H9 (cell line): ENCODE measurements at regions not wholly inside any gene's neighbourhood (a gene's known extent, or its start where the extent isn't known, plus 50 kb on each side); places are given as distances from the start of the nearest gene placed in this dataset.

Experiments
- DNase-seq: peaks from one replicate; pipeline ENCODE4 v3.0.0-alpha.2; 2017
- H2AFZ ChIP-seq: one replicate; pipeline ENCODE4 v1.6.1; 2013; ENCODE audit warnings: mild to moderate bottlenecking, low read length, control low read depth, moderate library complexity
- H2AK5ac ChIP-seq: 2 replicates; pipeline ENCODE4 v1.6.1; 2013; ENCODE audit warnings: low read length, control low read depth, mixed read lengths; ENCODE audit not compliant: insufficient read length
- H2BK120ac ChIP-seq: one replicate; pipeline ENCODE4 v1.6.1; 2013; ENCODE audit warnings: low read depth, mild to moderate bottlenecking, low read length, control low read depth, inconsistent platforms; ENCODE audit not compliant: poor library complexity, severe bottlenecking
- H2BK12ac ChIP-seq: 2 replicates; pipeline ENCODE4 v1.6.1; 2013; ENCODE audit warnings: low read length, control low read depth, mixed read lengths, low read depth; ENCODE audit not compliant: insufficient read length
- H2BK15ac ChIP-seq: 2 replicates; pipeline ENCODE4 v1.6.1; 2013; ENCODE audit warnings: low read depth, low read length, control low read depth
- H2BK20ac ChIP-seq: one replicate; pipeline ENCODE4 v1.6.1; 2013; ENCODE audit warnings: low read depth, mild to moderate bottlenecking, low read length, control low read depth, inconsistent platforms; ENCODE audit not compliant: poor library complexity, severe bottlenecking
- H2BK5ac ChIP-seq: 2 replicates; pipeline ENCODE4 v1.6.1; 2013; ENCODE audit warnings: low read length, control low read depth, mixed read lengths; ENCODE audit not compliant: insufficient read length
- H3K14ac ChIP-seq: 2 replicates; pipeline ENCODE4 v1.6.1; 2013; ENCODE audit warnings: low read length, control low read depth; ENCODE audit not compliant: insufficient read depth
- H3K18ac ChIP-seq: 2 replicates; pipeline ENCODE4 v1.6.1; 2013; ENCODE audit warnings: low read depth, mild to moderate bottlenecking, mixed read lengths, low read length, control low read depth; ENCODE audit not compliant: insufficient read length
- H3K23ac ChIP-seq: 2 replicates; pipeline ENCODE4 v1.6.1; 2013; ENCODE audit warnings: low read length, control low read depth, mixed read lengths, low read depth; ENCODE audit not compliant: insufficient read length
- H3K23me2 ChIP-seq: 2 replicates; pipeline ENCODE4 v1.6.1; 2013; ENCODE audit warnings: low read depth, mild to moderate bottlenecking, mixed read lengths, low read length, control low read depth; ENCODE audit not compliant: insufficient read length, poor library complexity, severe bottlenecking
- H3K27ac ChIP-seq: 2 replicates; pipeline ENCODE4 v1.5.1; 2013; ENCODE audit warnings: low read length, control low read depth, mixed read lengths, low read depth; ENCODE audit not compliant: insufficient read length
- H3K27me3 ChIP-seq: 2 replicates; pipeline ENCODE4 v1.6.1; 2013; ENCODE audit warnings: low read length, control low read depth, inconsistent platforms; ENCODE audit not compliant: insufficient read depth
- H3K4ac ChIP-seq: 2 replicates; pipeline ENCODE4 v1.6.1; 2013; ENCODE audit warnings: low read depth, mild to moderate bottlenecking, control low read depth, inconsistent platforms, low read length, moderate library complexity
- H3K4me1 ChIP-seq: 2 replicates; pipeline ENCODE4 v1.6.1; 2013; ENCODE audit warnings: low read length, control low read depth, inconsistent platforms; ENCODE audit not compliant: insufficient read depth
- H3K4me2 ChIP-seq: 2 replicates; pipeline ENCODE4 v1.6.1; 2013; ENCODE audit warnings: low read length, control low read depth, mixed read lengths; ENCODE audit not compliant: insufficient read length, insufficient read depth
- H3K56ac ChIP-seq: 2 replicates; pipeline ENCODE4 v1.6.1; 2013; ENCODE audit warnings: low read depth, mild to moderate bottlenecking, mixed read lengths, low read length, control low read depth; ENCODE audit not compliant: insufficient read length
- H3K79me1 ChIP-seq: 2 replicates; pipeline ENCODE4 v1.6.1; 2013; ENCODE audit warnings: low read depth, mild to moderate bottlenecking, moderate library complexity, low read length, control low read depth, inconsistent platforms; ENCODE audit not compliant: insufficient read depth, poor library complexity, severe bottlenecking
- H3K79me2 ChIP-seq: 2 replicates; pipeline ENCODE4 v1.6.1; 2013; ENCODE audit warnings: low read length, control low read depth, inconsistent platforms; ENCODE audit not compliant: insufficient read depth
- H3K9ac ChIP-seq: 2 replicates; pipeline ENCODE4 v1.6.1; 2013; ENCODE audit warnings: low read length, control low read depth, mixed read lengths; ENCODE audit not compliant: insufficient read length; ENCODE audit errors: extremely low read depth
- H3K9me3 ChIP-seq: one replicate; pipeline ENCODE4 v1.6.1; 2013; ENCODE audit warnings: low read depth, low read length, inconsistent platforms; ENCODE audit not compliant: control insufficient read depth
- H3T11ph ChIP-seq: one replicate; pipeline ENCODE4 v1.6.1; 2013; ENCODE audit warnings: mild to moderate bottlenecking, low read length, control low read depth, inconsistent platforms
- H4K20me1 ChIP-seq: one replicate; pipeline ENCODE4 v1.6.1; 2013; ENCODE audit not compliant: control insufficient read depth, insufficient read length, insufficient read depth
- H4K5ac ChIP-seq: 2 replicates; pipeline ENCODE4 v1.6.1; 2013; ENCODE audit warnings: low read depth, mild to moderate bottlenecking, mixed read lengths, low read length, control low read depth; ENCODE audit not compliant: insufficient read length
- H4K8ac ChIP-seq: replicated peaks from 2 replicates; pipeline ENCODE4 v1.6.1; 2013; ENCODE audit warnings: low read length, control low read depth, mixed read lengths, low read depth; ENCODE audit not compliant: insufficient read length
- H4K91ac ChIP-seq: 2 replicates; pipeline ENCODE4 v1.6.1; 2013; ENCODE audit warnings: low read depth, mild to moderate bottlenecking, moderate library complexity, mixed read lengths, low read length, control low read depth; ENCODE audit not compliant: insufficient read length
- H3K27ac Mint-ChIP-seq, 3 experiments: 2 replicates in 2 of 3; 3 replicates in 1 of 3; pipeline ENCODE4 v1.8.0; 2020 to 2021; ENCODE audit warnings: mixed read lengths in 3 of 3, mild to moderate bottlenecking in 1 of 3, moderate library complexity in 1 of 3
- H3K27me3 Mint-ChIP-seq: 2 replicates; pipeline ENCODE4 v1.8.0; 2021; ENCODE audit warnings: low read depth, mild to moderate bottlenecking, moderate library complexity, mixed read lengths
- H3K36me3 Mint-ChIP-seq, 3 experiments: 2 replicates in 2 of 3; 3 replicates in 1 of 3; pipeline ENCODE4 v1.8.0; 2020 to 2021; ENCODE audit warnings: low read depth in 3 of 3, mixed read lengths in 3 of 3; ENCODE audit not compliant: insufficient read depth in 1 of 3
- H3K4me1 Mint-ChIP-seq, 2 experiments: 2 replicates each; pipeline ENCODE4 v1.8.0; 2020; ENCODE audit warnings: mixed read lengths in 2 of 2
- H3K4me3 Mint-ChIP-seq, 2 experiments: 2 replicates in 1 of 2; 3 replicates in 1 of 2; pipeline ENCODE4 v1.8.0; 2020 to 2021; ENCODE audit warnings: mild to moderate bottlenecking in 2 of 2, mixed read lengths in 2 of 2, moderate library complexity in 1 of 2
- H3K9me3 Mint-ChIP-seq, 2 experiments: 2 replicates in 1 of 2; 3 replicates in 1 of 2; pipeline ENCODE4 v1.8.0; 2020; ENCODE audit warnings: mild to moderate bottlenecking in 2 of 2, mixed read lengths in 2 of 2, moderate library complexity in 1 of 2
- CTCF ChIP-seq: fragments of 200-600 bp; sonication (generic); conservative IDR thresholded peaks from 3 replicates; pipeline ENCODE4 v1.8.0; 2021; ENCODE audit warnings: antibody characterized with exemption, mild to moderate bottlenecking
- WGBS: extraction: QIAGEN DNeasy Blood & Tissue Kit; methylation state at CpG from one replicate; pipeline ENCODE4 v1.1.7; 2013; ENCODE audit warnings: missing lambda C conversion rate, low lambda C conversion rate, mixed read lengths; ENCODE audit not compliant: insufficient read length; ENCODE audit errors: extremely low coverage; 5-methylcytosine and 5-hydroxymethylcytosine counted together

GRCh38 chr18:39344487-39344886, 1778.9 kb upstream of the CELF4 start:
- Histone ChIP-seq H3K4ac (no peak overlapping the region), H3K9me3 (no peaks in the 10 kb centered on the region), H2AK5ac (no peak overlapping the region), H4K91ac (no peak overlapping the region), H4K8ac (no peak overlapping the region), H3K79me2 (no peaks in the 10 kb centered on the region), H3K23ac (no peak overlapping the region), H3K4me2 (no peak overlapping the region), H3K27ac (no peak overlapping the region), H3K14ac (no peak overlapping the region), H2BK12ac (no peak overlapping the region), H3T11ph (no peak overlapping the region), H2BK15ac (no peak overlapping the region), H3K18ac (no peak overlapping the region), H2BK5ac (no peak overlapping the region), H2AFZ (no peak overlapping the region), H2BK120ac (no peak overlapping the region), H2BK20ac (no peak overlapping the region), H4K5ac (no peak overlapping the region), H3K56ac (no peak overlapping the region), H4K20me1 (no peaks in the 10 kb centered on the region), H3K4me1 (no peaks in the 10 kb centered on the region; the same call in 1 of the 2 replicates), H3K9ac (no peak overlapping the region), H3K79me1 (no peaks in the 10 kb centered on the region), H3K23me2 (no peaks in the 10 kb centered on the region), H3K27me3 (no peaks in the 10 kb centered on the region)
- no peak for DNase-seq
- H3K4me1 Mint-ChIP-seq: peaks cover 7 to 10% of the 10 kb centered on the region in 2 experiments
- H3K9me3 Mint-ChIP-seq: peaks cover 0 to 2% of the 10 kb centered on the region in 2 experiments; a peak in 2 of 5 replicates
- no peaks in the 10 kb centered on the region for H3K27me3 Mint-ChIP-seq
- no peak overlapping the region for H3K4me3 Mint-ChIP-seq
- WGBS: no CpG with 5 or more reads among the region's 5 CpGs
- peaks cover 0 to 19% (median 10%) of the 10 kb centered on the region in 3 experiments; a peak in 5 of 7 replicates for H3K36me3 Mint-ChIP-seq
- TF ChIP-seq CTCF: no peak
- H3K27ac Mint-ChIP-seq: no peak overlapping the region
